Activated CD4-positive, alpha-beta T cell treated with anti-CD3 and anti-CD28 coated beads, Interleukin-2, Interleukin-4, amounts not matched to agents 100 ng/mL and 50 ng/mL, durations not matched to agents 16 hours and 8 hours (primary cell): ENCODE measurements at regions not wholly inside any gene's neighbourhood (a gene's known extent, or its start where the extent isn't known, plus 50 kb on each side); places are given as distances from the start of the nearest gene placed in this dataset.
"Not testable (repeated sequence)": the region's sequence is repeated elsewhere in the genome, so short reads cannot be mapped to it uniquely, and the experiment has no call there.

Experiments used
- DNase-seq: peaks from one replicate; pipeline ENCODE4 v3.0.0-alpha.2; 2020; ENCODE audit warnings: low spot score

DNA sequence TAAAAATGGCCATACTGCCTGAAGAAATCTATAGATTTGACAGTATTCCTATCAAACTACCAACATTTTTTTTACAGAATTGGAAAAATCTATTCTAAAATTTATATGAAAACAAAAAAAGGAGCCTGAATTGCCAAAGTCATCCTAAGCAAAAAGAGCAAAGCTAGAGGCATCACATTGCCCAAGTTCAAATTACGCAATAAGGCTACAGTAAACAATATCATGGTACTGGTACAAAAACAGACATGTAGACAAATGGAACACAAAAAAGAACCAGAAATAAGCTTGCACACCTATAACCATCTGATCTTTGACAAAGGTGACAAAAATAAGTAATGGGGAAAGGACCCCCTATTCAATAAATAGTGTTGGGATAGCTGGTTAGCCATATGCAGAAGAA, 50.2 kb upstream of the THSD7B start:
- DNase-seq, result no peak

- DNase-seq, result no peak
Observed at GRCh38 chr2:136714452-136714951, 50.8 kb upstream of the THSD7B start.

DNA sequence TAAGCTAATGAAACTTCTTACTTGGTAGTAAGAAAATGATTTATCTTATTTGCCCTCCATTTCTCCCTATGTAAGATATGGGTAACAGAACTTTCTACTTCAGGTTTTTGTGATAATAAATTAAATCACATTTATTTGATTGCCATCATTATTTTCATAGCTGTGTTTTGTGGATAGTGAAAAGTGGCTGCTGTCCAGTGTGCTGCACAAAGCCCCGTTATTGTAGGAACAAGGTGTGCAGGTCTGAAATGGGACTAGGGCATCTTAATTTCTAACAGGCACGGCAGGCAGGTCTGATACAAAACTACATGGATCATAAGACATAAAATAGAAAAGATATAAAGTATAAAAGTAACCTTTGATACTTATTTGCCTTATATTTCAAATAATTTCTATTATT, 51.6 kb upstream of the THSD7B start:
- no peak for DNase-seq

DNA sequence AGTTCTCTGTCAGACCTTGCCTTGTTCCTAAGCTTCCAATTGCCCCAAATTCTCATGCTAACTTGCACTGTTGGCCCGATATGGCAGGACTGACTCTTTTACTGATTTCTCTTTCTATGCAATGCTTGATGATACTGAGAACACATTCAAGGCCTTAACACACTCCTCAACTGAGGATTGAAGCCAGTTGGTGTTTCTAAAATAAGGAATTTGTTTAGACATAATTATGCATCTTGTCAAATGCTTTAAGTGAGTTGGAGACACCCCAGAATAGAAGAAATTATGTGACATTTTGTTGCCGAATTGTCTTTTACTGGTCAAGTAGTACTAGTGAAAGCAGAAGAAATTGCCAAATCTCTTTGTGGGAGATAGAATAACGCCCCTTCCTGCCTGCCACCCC, 60.0 kb upstream of the THSD7B start:
- no peak for DNase-seq

- no peak for DNase-seq
Observed at GRCh38 chr2:136703214-136703613, 62.1 kb upstream of the THSD7B start.

GRCh38 chr2:136696438-136696837, 68.9 kb upstream of the THSD7B start:
- no peak for DNase-seq

DNA sequence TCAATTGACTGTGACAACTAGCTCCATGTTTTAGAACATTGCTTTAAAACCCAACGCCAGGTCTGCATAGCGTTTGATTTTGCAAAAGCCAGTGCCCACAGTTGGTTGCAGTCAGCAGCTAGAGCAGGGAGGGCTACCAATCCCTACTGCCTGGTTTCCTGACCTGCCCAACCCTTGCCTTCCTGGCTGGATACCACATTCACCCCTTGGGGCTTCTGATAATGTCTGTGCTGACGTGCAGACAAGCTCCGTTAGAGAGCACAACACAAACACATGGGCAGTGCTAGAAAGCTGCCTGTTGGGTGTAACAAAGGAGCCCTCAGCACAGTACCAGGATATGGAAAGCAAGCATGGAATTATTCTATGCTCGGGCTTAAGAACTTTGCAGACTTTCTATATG, 71.4 kb upstream of the THSD7B start:
- no peak for DNase-seq

- DNase-seq, result not testable (repeated sequence)
Observed at GRCh38 chr2:136680079-136680478, 85.3 kb upstream of the THSD7B start.

GRCh38 chr2:136665736-136666135, 99.6 kb upstream of the THSD7B start:
- DNase-seq, result no peak

- DNase-seq, result no peak
Observed at GRCh38 chr2:136664713-136665405, 100.5 kb upstream of the THSD7B start.

- no peak for DNase-seq
Observed at GRCh38 chr2:136658201-136658600, 107.1 kb upstream of the THSD7B start.

GRCh38 chr2:136653861-136654260, 111.5 kb upstream of the THSD7B start:
- no peak for DNase-seq

- DNase-seq, result no peak
Observed at GRCh38 chr2:136651456-136652010, 113.8 kb upstream of the THSD7B start.

GRCh38 chr2:136647039-136647438, 118.3 kb upstream of the THSD7B start:
- no peak for DNase-seq

- no peak for DNase-seq
Observed at GRCh38 chr2:136645236-136645828, 120.0 kb upstream of the THSD7B start.

DNA sequence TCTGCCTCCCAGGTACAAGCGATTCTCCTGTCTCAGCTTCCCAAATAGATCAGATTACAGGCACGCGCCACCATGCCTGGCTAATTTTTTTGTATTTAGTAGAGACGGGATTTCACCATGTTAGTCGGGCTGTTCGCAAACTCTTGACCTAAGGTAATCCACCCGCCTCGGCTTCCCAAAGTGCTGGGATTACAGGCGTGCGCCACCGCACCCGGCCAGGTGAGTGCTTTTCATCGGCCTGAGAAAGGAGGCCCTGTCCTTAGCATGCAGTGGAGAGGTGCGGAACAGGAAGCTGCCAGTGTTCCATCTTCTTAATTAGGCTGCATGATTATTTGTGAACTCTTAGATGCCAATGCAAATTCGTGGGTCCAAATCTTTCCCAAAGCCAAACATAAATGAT, 125.7 kb upstream of the THSD7B start:
- no peak for DNase-seq

DNA sequence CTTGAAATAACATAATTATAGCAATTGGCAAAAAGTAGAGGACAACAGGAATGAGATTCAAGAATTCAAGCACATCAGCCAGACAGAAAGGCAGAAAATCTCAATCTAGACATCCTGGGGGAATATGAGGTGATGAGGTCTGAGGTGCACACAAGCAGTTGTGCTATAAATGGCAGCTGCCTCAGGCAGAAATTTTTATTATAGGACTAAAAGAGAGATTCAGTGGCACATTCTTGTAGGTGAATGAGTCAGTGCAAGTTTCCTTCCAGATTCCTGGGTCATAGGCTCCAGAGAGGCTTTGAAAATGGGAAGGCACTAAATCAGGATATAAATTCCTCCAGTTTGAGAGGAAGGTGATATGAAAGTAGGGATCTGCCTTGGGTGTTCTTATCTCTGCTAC, 127.2 kb upstream of the THSD7B start:
- DNase-seq, result no peak

DNA sequence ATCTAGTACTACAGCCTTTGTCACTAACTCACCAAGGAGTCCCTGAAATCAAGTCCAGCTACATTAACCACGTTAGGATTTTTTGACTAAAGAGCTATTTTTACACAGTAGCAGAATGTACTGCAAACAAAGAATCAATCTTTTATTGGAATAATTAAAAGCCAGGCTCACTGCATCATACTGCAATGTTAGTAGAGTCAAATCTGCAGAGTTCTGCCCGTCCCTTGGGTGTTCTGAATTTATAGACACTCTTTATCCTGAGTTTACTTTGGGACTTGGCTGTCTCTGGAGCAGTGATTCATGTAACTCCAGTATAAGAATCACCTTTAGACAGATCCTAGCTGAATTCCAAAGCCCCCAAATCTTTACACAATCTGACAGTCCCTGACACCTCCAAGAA, 127.9 kb upstream of the THSD7B start:
- no peak for DNase-seq

DNA sequence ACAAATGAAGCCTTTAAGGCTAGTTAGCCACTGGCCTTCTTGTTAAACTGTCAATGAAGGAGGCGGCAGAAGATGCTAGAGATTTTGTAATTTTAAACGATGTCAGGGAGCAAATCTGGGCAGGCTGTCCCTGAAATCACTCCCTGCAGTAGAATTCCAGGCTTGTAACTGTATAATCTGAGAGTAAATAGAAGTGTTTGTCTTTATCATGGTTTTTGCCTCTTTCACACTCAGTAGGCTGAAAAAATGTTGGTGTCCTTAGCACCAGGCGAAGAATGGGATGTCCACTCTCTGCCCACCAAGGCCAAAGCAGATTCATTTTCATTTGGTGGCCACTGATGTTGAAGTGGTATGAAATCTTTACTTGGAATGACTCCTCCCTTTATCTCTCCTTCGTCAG, 136.9 kb upstream of the THSD7B start:
- DNase-seq, result no peak

- DNase-seq, result no peak
Observed at GRCh38 chr2:136613096-136613495, 152.2 kb upstream of the THSD7B start.

DNA sequence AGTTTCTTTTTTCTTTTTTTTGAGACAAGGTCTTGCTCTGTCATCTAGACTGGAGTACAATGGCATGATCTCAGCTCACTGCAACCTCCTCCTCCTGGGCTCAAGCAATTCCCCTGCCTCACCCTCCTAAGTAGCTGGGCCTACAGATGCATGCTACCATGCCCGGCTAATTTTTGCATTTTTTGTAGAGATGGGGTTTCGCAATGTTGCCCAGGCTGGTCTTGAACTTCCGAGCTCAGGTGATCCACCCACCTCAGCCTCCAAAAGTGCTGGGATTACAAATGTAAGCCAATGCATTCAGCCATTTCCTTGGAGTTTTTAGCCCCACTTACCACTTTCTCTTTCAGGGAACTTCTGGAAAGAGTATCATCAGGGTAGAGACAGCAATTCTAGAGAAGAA, 153.3 kb upstream of the THSD7B start:
- no peak for DNase-seq

GRCh38 chr2:136611451-136611850, 153.9 kb upstream of the THSD7B start:
- no peak for DNase-seq

DNA sequence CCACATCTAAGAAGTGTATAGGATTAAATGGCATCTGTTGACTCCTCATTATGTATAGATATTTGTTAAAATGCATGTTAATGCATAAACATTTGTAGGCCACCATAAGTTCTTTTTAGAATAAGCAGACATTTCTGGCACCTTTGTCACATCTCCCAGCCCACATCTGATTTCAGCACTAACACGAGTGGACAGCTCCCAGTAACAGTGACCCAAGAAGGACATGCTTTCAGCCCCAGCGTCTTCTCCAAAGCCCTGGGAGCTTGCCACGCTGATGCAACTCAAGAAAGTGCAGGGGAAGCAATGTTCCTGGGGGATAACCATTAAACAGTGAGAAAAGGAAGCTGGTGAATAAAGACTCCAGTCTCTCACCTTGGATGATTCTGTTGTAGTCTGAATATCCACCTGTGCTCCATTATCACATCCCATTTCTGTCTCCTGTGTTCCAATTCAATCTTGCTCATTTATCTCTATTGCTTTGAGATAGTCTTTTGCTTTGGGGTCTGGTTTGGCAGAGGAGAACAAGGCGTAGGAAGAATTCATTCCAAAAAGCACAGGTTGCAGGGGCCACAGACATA, 182.6 kb upstream of the THSD7B start:
- DNase-seq, result peak; percentile 16
